ENCODE measurements at regions not wholly inside any gene's neighbourhood (a gene's known extent, or its start where the extent isn't known, plus 50 kb on each side); places are given as distances from the start of the nearest gene placed in this dataset.

- H3K79me2 ChIP-seq (ENCODE audit: control insufficient read depth, low read length): no peaks in the 10 kb centered on the region
- no peak overlapping the region for H3K4me2 ChIP-seq (ENCODE audit: low read length)
- H3K4me3 ChIP-seq (ENCODE audit: low read length): no peak overlapping the region
- 0 out of 2 replicates have a peak, but pooled peaks cover 2% of the 10 kb centered on the region for H3K27me3 ChIP-seq (ENCODE audit: control insufficient read depth, low read length)
- no peaks in the 10 kb centered on the region for H3K9me2 ChIP-seq (replicated peaks; ENCODE audit: control insufficient read depth, low read length)
- no peak overlapping the region for H3K27ac ChIP-seq (ENCODE audit: low read depth, low read length)
- H3F3A ChIP-seq (ENCODE audit: control insufficient read depth, insufficient read depth): no peaks in the 10 kb centered on the region
- no peaks in the 10 kb centered on the region for H3K4me1 ChIP-seq (ENCODE audit: control insufficient read depth, low read length)
- H3K9me3 ChIP-seq (ENCODE audit: control insufficient read depth, insufficient read depth, low read length): no peaks in the 10 kb centered on the region
- no peaks in the 10 kb centered on the region for H4K20me1 ChIP-seq (ENCODE audit: control insufficient read depth, insufficient read depth, low read depth, low read length)
- TF ChIP-seq CTCF (IDR thresholded peaks at IDR 0.05; ENCODE audit: low read depth, low read length, poor library complexity, severe bottlenecking) (no peak), EZH2phosphoT487 (IDR thresholded peaks at IDR 0.05; ENCODE audit: borderline replicate concordance, low read length) (no peak)
- no peaks in the 10 kb centered on the region for H3K36me3 ChIP-seq (ENCODE audit: control insufficient read depth, low read length)
Measured at GRCh38 chr20:43389211-43389610, 68.5 kb upstream of the SRSF6 start.

GRCh38 chr20:43388268-43389002, 69.3 kb upstream of the SRSF6 start:
- Histone ChIP-seq H3K27ac (ENCODE audit: low read depth, low read length) (no peak overlapping the region), H3K79me2 (ENCODE audit: control insufficient read depth, low read length) (no peaks in the 10 kb centered on the region), H3K9me3 (ENCODE audit: control insufficient read depth, insufficient read depth, low read length) (no peaks in the 10 kb centered on the region), H3K4me1 (ENCODE audit: control insufficient read depth, low read length) (no peaks in the 10 kb centered on the region), H3F3A (ENCODE audit: control insufficient read depth, insufficient read depth) (no peaks in the 10 kb centered on the region), H3K4me2 (ENCODE audit: low read length) (no peak overlapping the region), H4K20me1 (ENCODE audit: control insufficient read depth, insufficient read depth, low read depth, low read length) (no peaks in the 10 kb centered on the region), H3K36me3 (ENCODE audit: control insufficient read depth, low read length) (no peaks in the 10 kb centered on the region), H3K27me3 (ENCODE audit: control insufficient read depth, low read length) (peaks cover 3% of the 10 kb centered on the region; the same call in 1 of the 2 replicates), H3K9me2 (replicated peaks; ENCODE audit: control insufficient read depth, low read length) (no peaks in the 10 kb centered on the region), H3K4me3 (ENCODE audit: low read length) (no peak overlapping the region)
- TF ChIP-seq CTCF (IDR thresholded peaks at IDR 0.05; ENCODE audit: low read depth, low read length, poor library complexity, severe bottlenecking): no peak
- TF ChIP-seq EZH2phosphoT487 (IDR thresholded peaks at IDR 0.05; ENCODE audit: borderline replicate concordance, low read length): no peak

GRCh38 chr20:43387737-43388136, 70.0 kb upstream of the SRSF6 start:
- Histone ChIP-seq H3K4me2 (ENCODE audit: low read length) (no peak overlapping the region), H3K36me3 (ENCODE audit: control insufficient read depth, low read length) (no peaks in the 10 kb centered on the region), H3K27me3 (ENCODE audit: control insufficient read depth, low read length) (peaks cover 6% of the 10 kb centered on the region; the same call in 1 of the 2 replicates), H4K20me1 (ENCODE audit: control insufficient read depth, insufficient read depth, low read depth, low read length) (no peaks in the 10 kb centered on the region), H3K9me2 (replicated peaks; ENCODE audit: control insufficient read depth, low read length) (no peaks in the 10 kb centered on the region), H3K9me3 (ENCODE audit: control insufficient read depth, insufficient read depth, low read length) (no peaks in the 10 kb centered on the region), H3K79me2 (ENCODE audit: control insufficient read depth, low read length) (no peaks in the 10 kb centered on the region), H3F3A (ENCODE audit: control insufficient read depth, insufficient read depth) (no peaks in the 10 kb centered on the region), H3K4me1 (ENCODE audit: control insufficient read depth, low read length) (no peaks in the 10 kb centered on the region), H3K4me3 (ENCODE audit: low read length) (no peak overlapping the region), H3K27ac (ENCODE audit: low read depth, low read length) (no peak overlapping the region)
- TF ChIP-seq CTCF (IDR thresholded peaks at IDR 0.05; ENCODE audit: low read depth, low read length, poor library complexity, severe bottlenecking) (no peak), EZH2phosphoT487 (IDR thresholded peaks at IDR 0.05; ENCODE audit: borderline replicate concordance, low read length) (no peak)
